Right ventricle myocardium superior (tissue), 1 donor: ENCODE measurements at regions not wholly inside any gene's neighbourhood (a gene's known extent, or its start where the extent isn't known, plus 50 kb on each side); places are given as distances from the start of the nearest gene placed in this dataset.
"Not testable (repeated sequence)": the region's sequence is repeated elsewhere in the genome, so short reads cannot be mapped to it uniquely, and the experiment has no call there.

Experiments
- ATAC-seq: fragments of 200-7000 bp; cut with Tn5 transposase; one replicate; pipeline ENCODE4 v1.9.1; 2020; ENCODE audit warnings: mild to moderate bottlenecking; ENCODE audit not compliant: poor library complexity
- DNase-seq: peaks from one replicate; pipeline ENCODE4 v3.0.0-alpha.2; 2020
- intact Hi-C: fragments of 100-400 bp; cut with DNase I; formaldehyde crosslinking; loops from one replicate; pipeline ENCODE4 v1.11.2; 2022
- donor health status: DM: no; HTN: yes; CAD: no; lungs with severe emphysema.

DNA sequence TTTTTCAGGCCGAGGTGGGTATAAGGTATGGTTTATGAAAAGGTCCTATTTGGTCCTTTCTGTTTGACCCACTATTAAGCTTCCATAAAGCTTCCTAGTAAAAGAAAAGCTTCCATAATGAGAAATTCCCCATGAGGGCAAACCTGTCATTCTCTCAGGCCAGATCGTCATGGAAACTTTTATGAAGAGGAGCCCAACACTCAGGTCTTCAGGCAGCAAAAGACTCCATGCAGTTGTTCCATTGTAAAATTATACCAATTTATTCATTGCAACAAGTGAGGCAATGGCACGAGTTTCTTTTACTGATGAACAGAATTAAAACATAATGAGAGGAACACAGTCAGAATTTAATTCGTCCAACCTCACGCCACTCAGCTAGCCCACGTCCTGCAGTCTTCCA is 188.6 kb downstream of the MTERF1 start:
- intact Hi-C loops: no loop called here
- DNase-seq: no peak
- no peak for ATAC-seq

DNA sequence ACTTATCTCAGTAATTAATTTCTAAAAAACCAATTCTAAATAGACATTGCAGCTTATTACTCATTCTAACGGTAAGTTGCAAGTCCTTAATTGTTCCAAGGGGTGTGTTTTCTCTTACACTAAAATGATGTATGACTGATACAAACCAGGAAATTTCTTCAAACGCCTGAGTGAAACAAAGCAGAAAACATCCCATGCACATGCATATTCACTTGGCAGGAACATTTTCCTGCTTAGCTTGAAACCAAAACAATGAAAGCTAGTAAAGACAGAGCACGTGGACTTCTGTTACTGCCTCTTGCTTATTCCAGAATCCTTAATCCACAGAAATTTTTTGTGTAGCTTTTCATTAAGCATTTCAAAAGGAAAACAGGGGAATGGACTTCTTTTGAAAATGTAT is 187.7 kb downstream of the MTERF1 start:
- ATAC-seq: no peak
- no peak for DNase-seq
- intact Hi-C loops: no loop called here

DNA sequence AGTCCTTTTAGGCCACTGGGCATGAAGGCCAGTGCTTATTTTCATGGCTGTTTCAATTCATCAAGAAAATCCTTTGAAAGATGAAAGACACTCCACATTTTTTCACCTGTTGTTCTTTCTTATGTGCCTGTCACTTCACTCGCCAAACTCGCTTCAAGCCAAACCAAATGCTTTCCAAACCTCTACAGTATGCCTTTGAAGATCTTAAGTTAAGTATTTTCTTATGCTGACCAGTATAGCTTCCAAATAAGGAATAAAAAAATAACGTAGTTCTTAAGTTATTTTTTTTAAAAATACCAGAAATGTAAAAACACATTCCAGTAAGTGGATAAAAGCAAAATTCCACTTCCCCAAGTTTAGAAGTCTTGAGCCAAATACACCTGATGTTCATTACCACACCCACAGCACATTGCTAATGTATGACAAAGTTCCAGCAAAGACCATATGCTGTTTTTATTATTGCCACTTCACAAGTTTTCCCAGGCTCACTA is 186.1 kb downstream of the MTERF1 start:
- intact Hi-C loops: no loop called here
- ATAC-seq (no peak), DNase-seq (no peak)

DNA sequence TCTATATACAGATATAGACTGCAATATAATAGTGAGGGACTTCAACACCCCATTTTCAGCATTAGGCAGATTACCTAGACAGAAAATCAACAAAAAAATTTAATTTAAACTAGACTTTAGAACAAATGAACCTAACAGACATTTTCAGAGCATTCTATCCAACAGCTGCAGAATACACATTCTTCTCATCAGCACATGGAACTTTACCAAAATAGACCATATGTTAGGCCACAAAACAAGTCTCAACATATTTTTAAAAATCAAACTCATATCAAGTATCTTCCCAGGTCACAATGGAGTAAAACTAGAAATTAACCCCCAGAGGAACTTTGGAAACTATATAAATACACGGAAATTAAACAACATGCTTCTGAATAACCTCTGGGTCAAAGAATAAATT is 169.6 kb downstream of the MTERF1 start:
- DNase-seq (no peak), ATAC-seq (no peak)
- intact Hi-C loops: no loop called here

DNA sequence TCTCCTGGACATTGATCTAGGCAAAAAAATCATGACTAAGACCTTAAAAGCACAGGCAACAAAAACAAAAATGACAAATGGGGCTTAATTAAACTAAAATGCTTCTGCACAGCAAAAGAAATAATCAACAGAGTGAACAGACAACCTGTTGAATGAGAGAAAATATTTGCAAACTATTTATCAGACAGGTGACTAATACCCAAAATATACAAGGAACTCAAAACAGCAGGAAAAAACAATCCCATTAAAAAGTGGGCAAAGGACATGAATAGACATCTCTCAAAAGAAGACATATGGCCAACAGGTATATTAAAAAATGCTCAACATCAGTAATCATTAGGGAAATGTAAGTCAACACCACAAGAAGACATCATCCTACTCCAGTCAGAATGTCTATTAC is 166.8 kb downstream of the MTERF1 start:
- ATAC-seq: no peak
- no peak for DNase-seq
- intact Hi-C loops: no loop called here

DNA sequence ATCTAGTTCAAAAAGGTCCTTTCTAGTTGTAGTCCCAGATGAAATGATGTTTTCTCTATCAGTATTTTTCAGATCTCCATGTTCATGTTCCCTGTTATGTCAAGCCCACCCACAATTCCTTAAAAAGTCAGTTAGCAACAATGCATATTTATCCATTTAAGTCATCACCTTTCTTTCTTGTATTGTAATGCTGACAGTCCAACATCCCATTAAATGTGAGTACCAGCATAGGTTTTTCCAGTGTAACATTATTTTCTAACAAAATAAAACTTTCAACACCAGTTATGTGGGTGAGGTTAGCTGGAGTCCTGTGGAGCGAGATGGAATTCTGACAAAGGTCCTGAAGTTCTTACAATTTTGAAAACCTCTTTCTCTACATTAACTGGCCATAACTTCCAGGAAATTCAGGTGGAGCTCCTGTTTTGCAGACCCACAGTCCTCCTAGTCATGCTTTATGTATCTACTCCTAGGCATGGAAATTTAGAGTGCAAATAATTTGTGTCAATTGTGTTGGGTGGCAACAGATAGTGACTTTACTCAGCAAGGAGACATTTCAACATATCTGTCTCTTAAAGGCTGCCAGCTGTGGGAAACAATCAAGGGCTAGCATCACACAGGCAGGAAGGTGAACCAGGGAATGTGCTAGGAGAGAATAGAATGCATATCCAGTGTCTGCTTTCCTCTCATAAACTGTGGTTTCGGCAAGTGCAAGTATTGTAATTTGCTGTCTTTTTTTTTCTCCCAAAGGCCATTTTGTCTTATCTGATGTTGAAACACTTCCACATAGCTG is 162.6 kb downstream of the MTERF1 start:
- DNase-seq: no peak
- intact Hi-C loops: no loop called here
- no peak for ATAC-seq

DNA sequence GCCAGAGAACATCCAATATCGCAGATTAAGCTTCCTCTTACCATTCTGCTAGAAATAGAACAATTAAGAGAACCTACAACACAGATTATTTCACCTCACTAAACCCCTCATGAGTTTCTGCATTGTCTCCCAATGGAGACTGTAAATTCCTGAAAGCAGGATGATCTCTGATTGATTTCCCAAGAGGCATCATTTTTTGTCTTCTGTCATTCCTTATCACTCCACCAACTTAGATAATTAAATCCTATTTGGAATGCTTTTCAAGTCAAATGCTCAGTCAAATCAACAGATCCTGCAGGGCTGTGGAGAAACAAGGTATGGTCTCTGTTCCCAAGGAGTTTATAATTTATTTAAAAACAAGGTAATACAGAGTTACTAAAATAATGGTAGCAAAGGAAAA is 161.5 kb downstream of the MTERF1 start:
- ATAC-seq (no peak), DNase-seq (no peak)
- intact Hi-C loops: no loop called here

DNA sequence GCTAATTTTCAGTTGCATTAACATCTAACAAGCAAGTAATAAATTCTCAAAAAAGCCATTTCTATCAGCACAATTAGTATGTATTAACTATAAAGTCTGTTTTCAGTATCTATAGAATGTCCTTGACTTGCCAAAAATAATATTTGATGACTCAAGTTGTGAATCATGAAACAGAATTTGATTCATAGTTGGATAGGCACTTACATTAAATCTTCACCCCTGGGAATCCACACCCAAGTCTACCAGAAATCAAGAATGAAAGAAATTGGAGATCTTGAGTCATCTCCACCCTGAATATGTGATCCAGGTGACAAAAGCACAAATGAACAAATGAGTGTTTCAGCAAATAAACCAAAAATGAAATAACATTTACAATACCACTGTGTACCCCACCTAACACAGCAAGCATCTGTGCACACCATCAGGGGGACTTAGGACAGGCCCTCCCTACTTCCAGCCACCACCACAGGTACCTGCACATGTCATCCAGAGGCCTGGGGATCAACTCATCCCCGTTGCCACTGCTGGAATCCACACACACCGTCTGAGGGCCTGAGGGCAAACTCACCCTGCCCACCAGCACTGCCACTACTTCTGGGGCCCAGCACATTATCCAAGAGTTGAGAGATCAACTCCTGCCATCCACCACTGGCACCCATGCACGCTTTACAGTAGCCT is 160.1 kb downstream of the MTERF1 start:
- intact Hi-C loops: no loop called here
- ATAC-seq (no peak), DNase-seq (no peak)

DNA sequence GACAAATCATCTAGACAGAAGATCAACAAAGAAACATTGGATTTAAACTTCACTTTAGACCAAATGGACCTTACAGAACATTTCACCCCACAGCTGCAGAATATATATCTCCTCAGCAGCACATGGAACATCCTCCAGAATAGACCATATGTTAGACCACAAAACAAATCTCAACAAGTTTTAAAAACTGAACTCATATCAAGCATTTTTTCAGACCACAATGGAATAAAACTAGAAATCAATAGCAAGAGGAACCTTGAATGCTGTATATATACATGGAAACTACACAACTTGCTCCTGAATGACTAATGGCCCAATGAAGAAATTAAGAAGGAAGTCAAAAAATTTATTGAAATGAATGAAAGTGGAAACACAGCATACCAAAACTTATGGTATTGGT is 157.7 kb downstream of the MTERF1 start:
- intact Hi-C loops: no loop called here
- no peak for DNase-seq
- no peak for ATAC-seq

DNA sequence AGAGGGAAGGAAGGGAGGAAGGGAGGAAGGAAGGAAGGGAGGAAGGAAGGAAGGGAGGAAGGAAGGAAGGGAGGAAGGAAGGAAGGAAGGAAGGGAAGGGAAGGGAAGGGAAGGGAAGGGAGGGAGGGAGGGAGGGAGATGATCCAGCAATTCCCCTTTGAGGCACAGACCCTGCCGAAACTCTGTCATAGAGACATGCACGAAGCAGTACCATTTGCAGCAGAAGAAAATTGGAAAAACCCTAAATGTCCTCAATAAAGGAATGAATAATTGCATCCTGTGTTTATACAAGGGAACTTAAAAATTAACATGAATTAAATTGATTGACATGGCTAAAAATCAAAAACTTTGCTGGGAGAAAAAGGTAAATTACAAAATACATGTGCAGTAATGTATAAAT is 151.5 kb downstream of the MTERF1 start:
- intact Hi-C loops: not testable (repeated sequence)

DNA sequence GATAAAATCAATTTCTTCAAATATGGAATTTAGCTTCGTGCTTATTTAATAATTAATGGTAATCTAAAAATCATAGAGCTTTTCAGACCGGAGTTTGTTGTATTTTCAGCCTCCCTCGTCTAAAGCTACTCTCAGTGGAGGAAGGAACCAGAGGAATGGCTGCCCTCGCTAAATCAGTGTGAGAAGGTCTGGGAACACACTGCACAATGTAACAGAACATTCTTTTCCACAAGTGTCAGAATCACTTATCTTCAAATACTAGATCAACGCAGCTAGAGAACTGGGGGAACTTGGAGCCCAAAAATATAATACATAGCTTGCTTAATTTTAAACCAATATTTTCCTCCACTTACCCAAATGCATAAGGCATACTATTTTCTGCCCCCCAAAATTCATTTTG is 148.5 kb downstream of the MTERF1 start:
- DNase-seq: no peak
- intact Hi-C loops: no loop called here
- no peak for ATAC-seq

More for the DNA sequence above, 151.5 kb downstream of the MTERF1 start:
- ATAC-seq, DNase-seq: not testable (repeated sequence)

DNA sequence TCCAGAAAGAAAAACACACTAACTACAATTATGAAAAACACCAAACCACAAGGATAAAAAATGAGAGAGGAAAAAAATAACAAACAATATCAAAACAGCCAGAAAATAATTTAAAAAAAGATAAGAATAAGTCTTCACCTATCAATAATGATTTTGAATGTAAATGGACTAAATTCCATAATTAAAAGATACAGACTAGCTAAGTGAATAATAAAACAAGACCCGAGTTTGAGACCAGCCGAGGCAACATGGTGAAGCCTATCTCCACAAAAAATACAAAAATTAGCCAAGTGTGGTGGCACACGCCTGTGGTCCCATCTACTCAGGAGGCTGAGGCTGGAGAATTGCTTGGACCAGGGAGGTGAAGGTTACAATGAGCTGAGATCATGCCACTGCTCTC is 131.1 kb downstream of the MTERF1 start:
- no peak for ATAC-seq
- DNase-seq: no peak
- intact Hi-C loops: no loop called here

DNA sequence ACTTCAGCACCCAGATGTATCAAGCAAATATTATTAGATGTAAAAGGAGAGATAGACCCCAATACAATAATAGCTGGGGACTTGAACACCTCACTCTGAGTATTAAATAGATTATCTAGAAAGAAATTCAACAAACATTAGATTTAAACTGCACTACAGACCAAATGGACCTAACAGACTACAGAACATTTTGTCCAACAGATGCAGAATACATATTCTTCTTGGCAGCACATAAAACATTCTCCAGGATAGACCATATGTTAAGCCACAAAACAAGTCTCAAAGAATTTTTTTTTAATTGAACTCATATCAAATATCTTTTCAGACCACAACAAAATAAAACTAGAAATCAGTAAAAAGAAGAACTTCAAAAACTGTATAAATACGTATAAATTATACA is 130.4 kb downstream of the MTERF1 start:
- DNase-seq (no peak), ATAC-seq (no peak)
- intact Hi-C loops: no loop called here

DNA sequence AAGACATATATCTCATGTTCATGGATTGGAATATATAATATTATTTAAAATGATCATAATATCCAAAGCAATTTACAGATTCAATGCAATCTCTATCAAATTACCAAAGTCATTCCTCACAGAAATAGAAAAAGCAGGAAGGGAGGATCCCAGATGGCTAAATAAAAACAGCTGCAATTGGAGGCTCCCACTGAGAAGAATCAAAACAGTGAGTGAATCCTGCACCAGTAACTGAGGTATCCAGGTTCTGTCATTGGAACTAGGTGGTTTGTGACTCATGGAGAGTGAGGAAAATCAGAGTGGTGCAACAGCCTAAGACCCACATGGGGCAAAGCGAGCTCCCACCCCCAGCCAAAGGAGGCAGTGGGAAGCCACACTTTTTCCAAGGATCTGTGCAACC is 128.4 kb downstream of the MTERF1 start:
- intact Hi-C loops: no loop called here
- DNase-seq (no peak), ATAC-seq (no peak)

DNA sequence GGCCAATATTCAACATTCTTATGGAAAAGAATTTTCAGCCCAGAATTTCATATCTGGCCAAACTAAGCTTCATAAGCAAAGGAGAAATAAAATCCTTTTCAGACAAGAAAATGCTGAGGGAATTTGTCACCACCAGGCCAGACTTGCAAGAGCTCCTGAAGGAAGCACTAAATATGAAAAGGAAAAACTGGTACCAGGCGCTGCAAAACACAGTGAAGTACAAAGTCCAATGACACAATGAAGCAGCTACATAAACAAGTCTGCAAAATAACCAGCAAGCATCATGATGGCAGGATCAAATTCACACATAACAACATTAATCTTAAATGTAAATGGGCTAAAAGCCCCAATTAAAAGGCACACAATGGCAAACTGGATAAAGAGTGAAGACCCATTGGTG is 126.2 kb downstream of the MTERF1 start:
- intact Hi-C loops, ATAC-seq, DNase-seq: not testable (repeated sequence)

DNA sequence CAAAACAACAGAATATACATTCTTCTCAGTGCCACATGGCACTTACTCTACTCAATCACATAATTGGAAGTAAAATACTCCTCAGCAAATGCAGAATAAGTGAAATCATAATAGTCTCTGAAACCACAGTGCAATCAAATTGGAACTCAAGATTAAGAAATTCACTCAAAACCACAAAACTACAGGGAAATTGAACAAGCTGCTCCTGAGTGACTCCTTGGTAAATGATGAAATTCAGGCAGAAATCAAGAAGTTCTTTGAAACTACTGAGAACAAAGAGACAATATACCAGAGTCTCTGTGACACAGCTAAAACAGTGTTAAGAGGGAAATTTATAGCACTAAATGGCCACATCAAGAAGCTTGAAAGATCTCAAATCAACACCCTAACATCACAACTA is 125.4 kb downstream of the MTERF1 start:
- DNase-seq, ATAC-seq, intact Hi-C loops: not testable (repeated sequence)

DNA sequence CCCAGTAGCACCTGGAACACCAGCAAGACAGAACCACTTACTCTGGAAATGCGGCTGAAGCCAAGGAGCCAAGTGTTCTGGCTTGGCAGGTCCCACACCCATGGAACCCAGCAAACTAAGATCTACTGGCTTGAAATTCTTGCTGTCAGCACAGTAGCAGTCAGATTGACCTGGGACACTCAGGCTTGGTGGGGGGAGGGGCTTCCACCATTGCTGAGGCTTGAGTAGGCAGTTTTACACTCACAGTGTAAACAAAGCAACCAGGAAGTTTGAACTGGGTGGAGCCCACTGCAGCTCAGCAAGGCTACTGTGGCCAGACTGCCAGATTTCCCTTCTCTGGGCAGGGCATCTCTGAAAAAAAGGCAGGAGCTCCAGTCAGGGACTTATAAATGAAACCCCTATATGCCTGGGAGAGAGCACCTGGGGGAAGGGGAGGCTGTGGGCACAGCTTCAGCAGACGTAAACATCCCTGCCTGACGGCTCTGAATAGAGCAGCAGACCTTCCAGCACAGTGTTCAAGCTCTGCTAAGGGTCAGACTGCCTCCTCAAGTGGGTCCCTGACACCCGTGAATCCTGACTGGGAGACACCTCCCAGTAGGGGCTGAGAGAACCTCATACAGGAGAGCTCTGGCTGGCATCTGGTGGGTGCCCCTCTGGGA is 121.2 kb downstream of the MTERF1 start:
- intact Hi-C loops: no loop called here
- ATAC-seq (no peak), DNase-seq (no peak)

DNA sequence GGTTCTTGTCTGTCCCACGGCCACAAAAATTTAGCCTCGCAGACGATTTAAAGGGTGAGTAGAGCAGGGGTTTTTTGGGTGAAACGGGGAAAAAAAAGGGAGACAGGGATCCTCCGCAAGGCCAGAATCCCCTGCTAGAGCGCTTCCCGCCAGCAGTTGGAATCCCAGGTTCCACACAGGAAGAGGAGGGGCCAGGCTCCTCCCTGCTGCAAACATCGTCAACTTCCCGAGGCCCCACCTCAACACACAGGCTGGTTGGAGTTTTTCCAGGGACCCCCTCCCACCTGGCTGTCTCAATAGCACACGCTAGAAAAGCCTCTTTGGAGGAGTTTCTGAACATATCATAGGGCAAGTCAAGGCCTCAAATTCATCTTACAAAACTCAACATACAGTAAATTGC is 112.7 kb downstream of the MTERF1 start:
- no peak for DNase-seq
- intact Hi-C loops: no loop called here
- ATAC-seq: no peak

DNA sequence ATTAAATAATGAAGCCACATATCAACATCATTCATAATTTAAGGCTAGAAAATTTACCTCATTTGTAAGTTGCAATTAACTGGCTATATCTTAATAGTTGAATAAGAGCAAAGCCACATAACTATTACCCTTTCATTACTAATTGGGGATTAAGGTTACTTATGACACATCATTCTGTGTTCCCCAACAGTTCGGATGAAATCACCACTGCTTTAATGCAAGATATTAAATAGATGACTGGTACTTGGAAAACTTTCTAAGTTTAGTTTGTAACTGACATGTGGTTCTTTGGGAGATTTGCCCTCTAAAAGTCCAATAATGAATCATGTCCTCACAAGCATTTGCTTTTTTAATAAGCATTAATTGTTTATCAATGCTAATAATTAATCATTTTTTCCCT is 109.1 kb downstream of the MTERF1 start:
- no peak for ATAC-seq
- intact Hi-C loops: no loop called here
- DNase-seq: no peak
